HTR-8/SVneo (cell line): ENCODE measurements at regions not wholly inside any gene's neighbourhood (a gene's known extent, or its start where the extent isn't known, plus 50 kb on each side); places are given as distances from the start of the nearest gene placed in this dataset.
"Not testable (repeated sequence)": the region's sequence is repeated elsewhere in the genome, so short reads cannot be mapped to it uniquely, and the experiment has no call there.

Experiments used
- DNase-seq: peaks from one replicate; pipeline ENCODE4 v3.0.0; 2011; ENCODE audit warnings: low spot score, mixed read lengths; ENCODE audit not compliant: insufficient read length
- FAIRE-seq: peaks from 2 replicates; lab custom pipeline; 2011; peaks lifted over from hg19 to GRCh38; lab: Jason Lieb, UNC

GRCh38 chr17:27197505-27197904, 96.4 kb upstream of the WSB1 start:
- DNase-seq, FAIRE-seq: not testable (repeated sequence)

- no peak for FAIRE-seq
- no peak for DNase-seq
These were observed 94.0 kb upstream of the WSB1 start for GRCh38 chr17:27199948-27200347.

DNA sequence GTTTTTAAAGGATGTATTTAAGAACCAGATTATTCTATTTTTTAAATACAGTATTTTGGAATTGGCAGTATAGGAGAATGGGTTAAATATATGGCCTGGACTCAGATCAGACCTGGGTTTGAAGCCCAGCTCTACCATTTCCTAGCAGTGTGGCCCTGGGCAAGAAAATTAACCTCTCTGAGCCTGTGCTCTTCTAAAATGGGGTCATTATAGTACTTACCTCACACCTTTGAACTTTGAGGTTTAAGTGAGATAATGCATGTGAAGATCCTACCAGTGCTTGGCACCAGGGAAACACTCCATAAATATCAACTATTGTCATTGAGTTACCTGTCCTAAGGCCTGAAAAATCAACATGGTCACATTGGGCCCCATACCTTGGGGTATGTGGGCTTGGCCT, 93.4 kb upstream of the WSB1 start:
- DNase-seq (no peak), FAIRE-seq (no peak)

GRCh38 chr17:27203241-27203640, 90.7 kb upstream of the WSB1 start:
- FAIRE-seq = no peak
- no peak for DNase-seq

DNA sequence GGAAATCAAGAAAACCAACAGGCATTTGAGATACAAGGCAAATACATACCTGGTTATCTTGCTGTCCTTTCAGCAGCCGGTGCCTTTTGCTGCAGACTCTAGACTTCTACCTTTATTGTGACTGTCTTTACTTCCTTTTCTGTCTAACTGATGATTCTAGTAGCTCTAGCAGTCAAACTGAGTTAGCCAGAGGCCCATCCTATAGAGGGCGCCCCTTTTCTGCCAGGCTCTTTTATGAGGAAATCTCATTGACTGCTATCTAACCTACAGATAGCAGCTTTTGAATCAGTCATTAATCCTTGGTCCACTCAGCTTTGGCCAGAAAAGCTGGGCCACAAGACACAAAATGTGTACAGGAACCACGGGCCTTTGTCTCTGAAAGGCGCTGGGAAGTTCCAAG, 87.5 kb upstream of the WSB1 start:
- no peak for FAIRE-seq
- DNase-seq = no peak

- FAIRE-seq = no peak
- DNase-seq = peak; percentile 30
These were observed 86.8 kb upstream of the WSB1 start for GRCh38 chr17:27207073-27207513.

DNA sequence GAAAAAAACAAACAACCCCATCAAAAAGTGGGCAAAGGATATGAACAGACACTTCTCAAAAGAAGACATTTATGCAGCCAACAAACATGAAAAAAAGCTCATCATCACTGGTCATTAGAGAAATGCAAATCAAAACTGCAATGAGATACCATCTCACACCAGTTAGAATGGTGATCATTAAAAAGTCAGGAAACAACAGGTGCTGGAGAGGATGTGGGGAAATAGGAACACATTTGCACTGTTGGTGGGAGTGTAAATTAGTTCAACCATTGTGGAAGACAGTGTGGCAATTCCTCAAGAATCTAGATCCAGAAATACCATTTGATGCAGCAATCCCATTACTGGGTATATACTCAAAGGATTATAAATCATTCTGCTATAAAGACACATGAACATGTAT, 85.5 kb upstream of the WSB1 start:
- FAIRE-seq, DNase-seq: not testable (repeated sequence)

GRCh38 chr17:27209316-27209715, 84.6 kb upstream of the WSB1 start:
- DNase-seq (no peak), FAIRE-seq (no peak)

- FAIRE-seq, DNase-seq: not testable (repeated sequence)
These were observed 83.1 kb upstream of the WSB1 start for GRCh38 chr17:27210809-27211208.

DNA sequence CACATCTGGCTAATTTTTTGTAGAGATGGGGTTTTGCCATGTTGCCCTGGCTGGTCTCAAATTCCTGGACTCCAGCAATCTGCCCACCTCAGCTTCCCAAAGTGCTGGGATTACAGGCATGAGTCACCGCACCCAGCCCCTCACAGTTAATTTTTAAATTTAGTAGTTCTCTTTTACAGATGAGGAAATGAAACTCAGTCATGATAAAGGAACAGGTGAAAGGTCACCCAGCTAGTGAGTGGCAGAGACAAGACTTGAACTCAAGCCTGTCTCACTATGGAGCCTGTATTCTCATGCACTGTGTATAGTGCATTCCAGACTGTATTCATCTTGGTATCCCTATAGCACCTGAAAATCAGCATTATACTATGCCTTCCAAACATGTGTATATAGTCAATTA, 77.1 kb upstream of the WSB1 start:
- FAIRE-seq (no peak), DNase-seq (no peak)

GRCh38 chr17:27217631-27218030, 76.3 kb upstream of the WSB1 start:
- FAIRE-seq (no peak), DNase-seq (no peak)

DNA sequence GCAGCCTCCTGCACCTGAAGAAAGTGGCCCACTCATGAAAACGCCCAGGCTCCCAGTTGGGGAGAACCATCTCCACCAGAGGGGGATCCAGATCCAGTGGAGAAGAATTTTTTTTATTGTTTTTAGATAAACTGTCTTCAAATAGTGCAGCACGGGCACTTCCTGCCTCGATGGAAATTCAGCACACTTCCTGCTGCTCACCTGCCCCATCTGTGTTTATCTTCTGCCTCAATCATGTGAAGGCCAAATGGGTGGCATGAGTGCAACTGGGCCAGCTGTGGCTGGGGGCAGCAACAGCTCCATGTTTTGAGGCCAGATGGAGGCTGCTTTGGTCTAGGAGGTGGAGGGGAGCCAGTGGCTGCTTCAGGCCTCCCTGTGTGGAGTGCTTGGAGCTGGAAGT, 75.9 kb upstream of the WSB1 start:
- FAIRE-seq (no peak), DNase-seq (no peak)

DNA sequence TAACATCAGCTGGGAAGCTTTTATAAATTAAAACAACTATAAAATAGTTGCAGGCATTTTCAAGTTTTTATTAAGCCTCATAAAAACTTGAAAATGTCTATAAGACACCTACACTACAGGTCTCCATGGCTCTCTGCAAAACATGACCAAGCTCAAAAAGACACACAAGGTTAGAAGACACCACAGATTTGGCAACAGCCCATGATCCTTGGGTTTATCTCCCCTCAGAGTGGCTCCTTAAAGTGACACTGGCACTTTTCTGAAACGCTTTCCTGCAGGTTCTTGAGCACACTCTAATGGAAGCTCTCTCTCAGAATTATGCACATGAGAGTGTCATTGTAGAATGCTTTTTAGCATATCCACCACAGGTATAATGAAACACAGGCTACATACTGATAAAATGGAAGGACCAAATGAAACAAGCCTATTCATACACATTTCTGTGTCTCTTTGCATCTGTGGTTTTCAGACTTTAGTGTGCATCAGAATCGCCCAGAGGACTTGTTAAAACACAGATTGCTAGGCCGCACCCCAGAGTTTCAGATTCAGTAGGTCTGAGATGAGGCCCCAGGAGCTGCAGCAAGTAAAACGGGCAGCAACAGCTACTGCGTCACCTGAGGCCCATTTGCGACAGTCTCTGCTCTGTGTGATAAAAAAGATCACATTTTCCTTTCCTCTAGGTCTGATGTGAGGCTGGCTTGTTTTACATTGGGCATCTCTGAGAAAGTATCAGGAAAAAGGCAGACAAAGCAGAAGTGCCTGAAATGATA, 75.0 kb upstream of the WSB1 start:
- DNase-seq (no peak), FAIRE-seq (no peak)

DNA sequence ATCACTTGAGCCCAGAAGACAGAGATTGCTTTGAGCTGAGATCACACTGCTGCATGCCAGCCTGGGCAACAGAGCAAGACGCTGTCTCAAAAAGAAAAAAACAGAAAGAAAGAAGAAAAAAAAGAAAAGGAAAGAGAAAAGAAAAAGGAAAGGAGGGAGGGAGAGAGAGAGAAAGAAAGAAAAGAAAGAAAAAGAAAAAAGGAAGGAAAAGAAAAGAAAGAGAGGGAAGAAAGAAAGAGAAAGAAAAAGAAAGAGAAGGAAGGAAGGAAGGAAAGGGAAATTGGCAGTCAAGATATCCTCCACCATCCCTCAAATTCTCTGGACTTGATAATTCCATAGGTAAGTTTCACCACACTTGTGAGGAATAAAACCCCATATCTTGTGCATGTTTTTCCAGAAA, 71.4 kb upstream of the WSB1 start:
- DNase-seq = no peak
- FAIRE-seq = no peak

DNA sequence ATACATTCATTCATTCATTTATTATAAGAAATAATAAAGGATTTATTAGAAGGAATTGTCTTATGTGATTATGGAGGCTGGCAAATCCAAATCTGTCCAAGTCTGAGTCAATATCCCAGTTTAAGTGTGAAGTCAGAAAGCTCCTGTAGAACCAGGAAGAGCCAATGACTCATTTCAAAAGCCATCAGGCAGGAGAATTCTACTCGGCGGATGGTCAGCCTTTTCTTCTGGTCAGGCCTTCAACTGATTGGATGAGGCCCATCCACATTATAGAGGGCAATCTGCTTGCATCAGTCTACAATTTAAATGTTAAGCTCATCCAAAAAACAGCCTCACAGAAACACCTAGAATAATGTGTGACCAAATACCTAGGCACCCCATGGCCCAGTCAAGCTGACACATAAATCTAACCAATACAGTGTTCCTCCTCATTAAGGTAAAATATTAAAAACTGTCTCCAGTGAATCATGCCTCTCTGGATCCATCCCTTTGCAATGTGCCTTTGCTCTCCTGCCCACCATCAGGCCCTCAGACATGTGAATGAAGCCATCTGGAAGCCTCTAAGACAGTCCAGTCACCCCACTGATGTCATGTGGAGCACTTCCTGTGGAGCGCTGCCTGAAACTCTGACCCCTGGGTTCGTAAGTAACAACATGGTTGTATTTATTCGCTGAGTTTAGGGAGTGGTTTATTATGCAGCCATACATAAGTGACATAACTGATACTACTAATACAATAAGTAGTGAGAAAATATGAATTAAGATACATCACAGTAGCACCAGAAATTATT, 69.2 kb upstream of the WSB1 start:
- DNase-seq (no peak), FAIRE-seq (no peak)

DNA sequence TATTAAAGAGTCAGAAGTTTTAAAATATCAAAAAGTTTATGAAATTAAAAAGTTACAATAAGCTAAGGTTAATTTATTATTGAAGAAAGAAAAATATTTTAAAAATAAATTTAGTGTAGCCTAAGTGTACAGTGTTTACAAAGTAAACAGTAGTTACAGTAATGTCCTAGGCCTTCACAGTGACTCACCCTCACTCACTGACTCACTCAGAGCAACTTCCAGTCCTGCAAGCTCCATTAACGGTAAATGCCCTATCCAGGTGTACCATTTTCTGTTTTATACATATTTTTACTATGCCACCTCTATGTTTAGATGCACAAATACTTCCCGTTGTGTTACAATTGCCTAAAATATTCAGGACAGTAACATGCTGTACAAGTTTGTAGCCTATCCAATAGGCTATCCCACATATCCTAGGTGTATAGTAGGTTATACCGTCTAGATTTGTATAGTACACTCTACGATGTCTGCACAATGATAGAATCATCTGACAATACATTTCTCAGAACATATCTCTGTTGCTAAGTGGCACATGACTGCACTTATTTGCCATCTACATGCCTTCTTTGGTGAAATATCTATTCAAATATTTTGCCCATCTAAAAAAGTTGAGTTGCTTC, 67.2 kb upstream of the WSB1 start:
- FAIRE-seq (no peak), DNase-seq (no peak)

DNA sequence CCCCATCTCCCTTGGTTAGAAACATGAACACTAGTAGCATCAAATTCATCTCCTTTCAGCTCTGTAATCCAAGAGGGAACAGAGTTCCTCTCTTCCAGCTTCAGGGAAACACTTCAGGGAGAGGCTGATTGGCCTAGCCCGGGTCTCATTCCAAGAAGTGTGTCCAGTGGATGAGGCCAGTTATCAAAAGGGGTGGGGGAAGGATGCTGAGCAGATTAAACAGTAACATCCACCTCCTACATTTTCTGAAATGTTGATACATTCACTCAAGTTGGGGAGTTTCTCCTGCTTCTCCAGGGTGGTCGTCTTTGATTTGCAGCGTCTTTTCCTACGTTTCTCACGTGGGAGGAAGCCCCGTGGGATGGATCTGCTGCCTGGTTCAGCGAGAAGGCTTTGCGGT, 62.9 kb upstream of the WSB1 start:
- no peak for DNase-seq
- FAIRE-seq = no peak

DNA sequence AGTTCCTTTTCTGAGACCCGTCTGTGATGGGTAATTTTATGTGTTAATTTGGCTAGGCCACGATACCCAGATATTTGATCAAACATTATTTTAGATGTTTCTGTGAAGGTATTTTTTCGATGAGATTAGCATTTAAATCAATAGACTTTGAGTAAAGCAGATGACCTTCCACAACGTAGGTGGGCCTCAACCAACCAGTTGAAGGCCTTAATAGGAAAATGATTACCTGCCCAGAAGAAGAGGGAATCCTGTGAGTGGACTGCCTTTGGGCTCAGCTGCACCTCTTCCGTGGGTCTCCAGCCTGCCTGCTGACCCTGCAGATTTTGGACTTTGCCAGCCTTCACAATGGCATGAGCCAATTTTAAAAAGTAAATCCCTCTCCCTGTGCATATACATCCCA, 61.6 kb upstream of the WSB1 start:
- DNase-seq (no peak), FAIRE-seq (no peak)

- DNase-seq (no peak), FAIRE-seq (no peak)
These were observed 60.9 kb upstream of the WSB1 start for GRCh38 chr17:27233059-27233458.

GRCh38 chr17:27233776-27234175, 60.1 kb upstream of the WSB1 start:
- FAIRE-seq (no peak), DNase-seq (no peak)

- FAIRE-seq (no peak), DNase-seq (peak; percentile 64)
These were observed 57.1 kb upstream of the WSB1 start for GRCh38 chr17:27236717-27237315.
